Psoas muscle (tissue), 7 donors: ENCODE measurements at regions not wholly inside any gene's neighbourhood (a gene's known extent, or its start where the extent isn't known, plus 50 kb on each side); places are given as distances from the start of the nearest gene placed in this dataset.

Experiments
- ATAC-seq, 4 donors: fragments of 200-7000 bp; cut with Tn5 transposase; one replicate each; pipeline ENCODE4 v1.9.1; 2020; ENCODE audit warnings: moderate library complexity in 3 of 4, mild to moderate bottlenecking in 2 of 4
- DNase-seq, 2 donors: peaks; one replicate each; pipeline ENCODE4 v3.0.0-alpha.2; 2020
- H3K27ac ChIP-seq: fragments of 200-600 bp; one replicate; pipeline ENCODE4 v1.8.0; 2022
- H3K27me3 ChIP-seq, 3 donors: fragments of 200-600 bp in 1 of 3; one replicate each; pipeline versions ENCODE4 v1.6.1 to v1.8.0; 2013 to 2022; ENCODE audit warnings: low read length in 2 of 3, mild to moderate bottlenecking in 2 of 3, moderate library complexity in 1 of 3; ENCODE audit not compliant: insufficient read depth in 3 of 3
- H3K36me3 ChIP-seq, 2 donors: fragments of 200-600 bp in 1 of 2; one replicate each; pipeline versions ENCODE4 v1.6.1 to v1.8.0; 2013 to 2022; ENCODE audit warnings: low read depth in 1 of 2, mild to moderate bottlenecking in 1 of 2, moderate library complexity in 1 of 2; ENCODE audit not compliant: insufficient read depth in 1 of 2
- H3K4me1 ChIP-seq: fragments of 200-600 bp; one replicate; pipeline ENCODE4 v1.8.0; 2022
- H3K4me3 ChIP-seq: fragments of 200-600 bp; one replicate; pipeline ENCODE4 v1.8.0; 2022; ENCODE audit warnings: mild to moderate bottlenecking
- H3K9me3 ChIP-seq: fragments of 200-600 bp; one replicate; pipeline ENCODE4 v1.8.0; 2022
- CTCF ChIP-seq: fragments of 200-600 bp; IDR thresholded peaks from one replicate; pipeline ENCODE4 v1.8.0; 2022; ENCODE audit warnings: antibody characterized with exemption
- WGBS, 3 donors: extraction: QIAGEN DNeasy Blood & Tissue Kit; methylation state at CpG; one replicate each; pipeline versions ENCODE4 v1.1.6 to v1.1.7; 2013; 5-methylcytosine and 5-hydroxymethylcytosine counted together
- intact Hi-C, 2 donors: fragments of 100-400 bp; cut with DNase I; formaldehyde crosslinking; loops; one replicate each; pipeline versions ENCODE4 v1.11.0 to v1.14.2; 2022
- donor health status: healthy with polysubstance abuse.
- donor health status: DM: no; HTN: no; CAD: no; lungs with moderate emphysema.
- donor health status: Bipolar disorder and iron deficiency.
- donor health status: healthy.
- donor health status: DM: yes; HTN: yes; CAD: no.
- donor health status: DM: no; HTN: no; CAD: no.
- donor health status: DM: yes; HTN: yes; CAD: no.

DNA sequence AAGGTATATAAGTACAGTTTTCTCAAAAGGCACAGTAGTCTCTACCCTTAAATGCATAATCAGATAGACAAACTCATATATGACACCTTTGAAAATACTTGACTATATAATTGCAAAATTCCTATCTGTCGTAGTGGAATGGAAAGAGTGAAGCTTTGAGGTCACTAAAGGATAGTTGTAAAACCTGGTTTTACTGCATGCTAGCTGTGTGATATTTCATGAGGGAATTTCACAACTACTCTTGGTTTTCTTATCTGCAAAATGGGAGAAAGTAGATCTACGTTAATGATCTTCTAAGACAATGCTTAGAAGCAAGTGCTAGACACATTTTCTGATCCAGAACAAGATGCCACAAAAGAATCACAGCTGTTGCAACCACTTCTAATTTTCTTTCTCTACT lies 332.2 kb downstream of the AASDHPPT start:
- no peak overlapping the region for H3K4me3 ChIP-seq

DNA sequence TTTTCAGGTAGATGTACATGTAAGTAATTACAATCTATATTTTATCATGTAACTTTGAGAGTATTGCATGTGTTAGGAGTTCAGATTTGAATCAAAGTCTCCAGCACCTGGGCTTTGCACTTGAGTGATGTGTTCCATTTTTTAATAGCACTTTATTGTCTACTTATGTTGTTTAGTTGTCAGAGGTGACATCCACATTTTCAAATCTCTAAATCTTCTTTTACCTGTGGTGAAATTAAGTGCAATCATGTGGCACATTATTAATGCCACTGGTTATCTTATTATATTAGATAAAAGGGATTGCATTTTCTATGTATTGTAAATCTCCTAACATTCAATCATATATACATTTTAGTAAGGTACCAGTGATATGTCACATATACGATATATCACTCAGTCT lies 333.4 kb downstream of the AASDHPPT start:
- Histone ChIP-seq H3K9me3 (no peaks in the 10 kb centered on the region), H3K36me3 (no peaks in the 10 kb centered on the region), H3K4me1 (no peaks in the 10 kb centered on the region), H3K4me3 (no peak overlapping the region), H3K27ac (no peak overlapping the region), H3K27me3 (no peaks in the 10 kb centered on the region)
- intact Hi-C loops, result no loop called here
- no peak for TF ChIP-seq CTCF
- DNase-seq (no peak), ATAC-seq (no peak)
- WGBS, 3 donors, result 92 to 94% (median 93%) methylated on average over 1 of the region's 1 CpG

More for the DNA sequence above, 332.2 kb downstream of the AASDHPPT start:
- no peaks in the 10 kb centered on the region for H3K36me3 ChIP-seq
- intact Hi-C loops, result no loop called here
- no peaks in the 10 kb centered on the region for H3K4me1 ChIP-seq
- H3K9me3 ChIP-seq, result no peaks in the 10 kb centered on the region
- WGBS, 3 donors, result 71 to 75% (median 71%) methylated on average over 2 of the region's 2 CpGs
- no peak for TF ChIP-seq CTCF
- no peaks in the 10 kb centered on the region for H3K27me3 ChIP-seq
- no peak for DNase-seq
- H3K27ac ChIP-seq, result no peak overlapping the region
- no peak for ATAC-seq

DNA sequence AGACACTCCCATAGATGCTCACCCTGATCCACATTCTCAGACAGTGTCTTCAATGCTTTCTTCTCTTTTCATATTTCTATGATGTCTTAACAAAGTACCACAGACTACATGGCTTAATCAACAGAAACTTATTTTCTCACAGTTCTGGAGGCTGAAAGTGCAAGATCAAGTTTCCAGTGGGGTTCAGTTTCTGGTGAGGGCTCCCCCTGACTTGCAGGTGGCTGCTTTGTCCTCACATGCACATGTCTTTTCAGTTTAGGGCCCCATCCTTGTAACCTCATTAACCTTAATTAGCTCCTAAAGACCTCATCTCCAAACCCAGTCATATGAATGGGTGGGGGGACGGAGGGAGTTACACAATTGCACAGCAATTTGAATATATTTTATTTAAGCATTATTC lies 335.8 kb downstream of the AASDHPPT start:
- H3K27me3 ChIP-seq, result no peaks in the 10 kb centered on the region
- H3K9me3 ChIP-seq, result no peaks in the 10 kb centered on the region
- H3K27ac ChIP-seq, result no peak overlapping the region
- ATAC-seq, result no peak
- no peak for DNase-seq
- H3K4me3 ChIP-seq, result no peak overlapping the region
- intact Hi-C loops, result no loop called here
- 86 to 92% (median 89%) methylated on average over 1 of the region's 1 CpG for WGBS, 3 donors
- TF ChIP-seq CTCF, result no peak
- H3K4me1 ChIP-seq, result no peaks in the 10 kb centered on the region
- no peaks in the 10 kb centered on the region for H3K36me3 ChIP-seq

GRCh38 chr11:106415510-106415909 lies 338.0 kb downstream of the AASDHPPT start:
- H3K4me3 ChIP-seq, result no peak overlapping the region
- H3K9me3 ChIP-seq, result no peaks in the 10 kb centered on the region
- H3K27ac ChIP-seq, result no peak overlapping the region
- intact Hi-C loops, result no loop called here
- no peaks in the 10 kb centered on the region for H3K4me1 ChIP-seq
- ATAC-seq, result no peak
- no peak for TF ChIP-seq CTCF
- 86 to 89% (median 87%) methylated on average over 5 of the region's 5 CpGs for WGBS, 3 donors
- H3K27me3 ChIP-seq, result no peaks in the 10 kb centered on the region
- DNase-seq, result no peak
- H3K36me3 ChIP-seq, result no peaks in the 10 kb centered on the region

DNA sequence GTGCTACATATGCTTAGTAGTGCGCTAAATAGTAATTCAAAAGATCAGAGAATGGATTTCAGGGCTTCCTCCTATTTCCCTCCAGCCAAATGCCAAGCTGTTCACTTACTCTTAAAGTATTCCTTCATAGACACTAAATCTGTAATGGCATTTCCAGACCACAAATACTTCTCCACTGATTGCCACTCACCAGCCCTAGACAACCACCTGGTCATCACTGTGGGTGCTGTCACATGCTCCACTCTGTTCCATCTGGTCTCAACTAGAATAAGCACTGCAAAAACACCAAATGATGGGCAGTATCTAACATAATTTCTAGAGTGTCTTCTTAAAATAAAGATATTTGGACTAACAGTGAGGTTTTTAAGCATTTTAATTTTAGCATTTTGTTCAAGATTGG lies 341.3 kb downstream of the AASDHPPT start:
- TF ChIP-seq CTCF, result no peak
- no peaks in the 10 kb centered on the region for H3K36me3 ChIP-seq
- H3K9me3 ChIP-seq, result no peaks in the 10 kb centered on the region
- no peak for DNase-seq
- ATAC-seq, result no peak
- no peaks in the 10 kb centered on the region for H3K27me3 ChIP-seq
- H3K4me1 ChIP-seq, result no peaks in the 10 kb centered on the region
- 96 to 100% (median 97%) methylated on average over 1 of the region's 1 CpG for WGBS, 3 donors
- no peak overlapping the region for H3K27ac ChIP-seq
- intact Hi-C loops, result no loop called here
- no peak overlapping the region for H3K4me3 ChIP-seq
